IMR-90 (cell line): ENCODE measurements at regions not wholly inside any gene's neighbourhood (a gene's known extent, or its start where the extent isn't known, plus 50 kb on each side); places are given as distances from the start of the nearest gene placed in this dataset.

ENCODE experiments used
- ATAC-seq: fragments of 200-7000 bp; cut with Tn5 transposase; 2 replicates; pipeline ENCODE4 v1.9.1; 2020; ENCODE audit warnings: low read depth, mild to moderate bottlenecking, moderate library complexity
- BruUV-seq: library from RNA; stranded (reverse); fragments of 400-500 nt; replicated peaks from 2 replicates; lab custom pipeline; 2021; lab: Mats Ljungman, UMichigan
- CTCF ChIA-PET: fragments of 300-600 bp; formaldehyde crosslinking; extraction: SDS; loops from one replicate; lab custom pipeline; 2021; ENCODE audit warnings: antibody characterized with exemption; lab: Yijun Ruan, JAX
- POLR2A ChIA-PET: fragments of 300-600 bp; sonication (Branson Sonifier 250); formaldehyde crosslinking; loops from one replicate; lab custom pipeline; 2022; ENCODE audit warnings: antibody characterized with exemption; ENCODE audit not compliant: unreplicated experiment; lab: Charles Lee
- DNase-seq: peaks from one replicate; pipeline ENCODE4 v3.0.0; 2013
- H2AFZ ChIP-seq: replicated peaks from 2 replicates; pipeline ENCODE3; 2013; ENCODE audit warnings: low read length, mild to moderate bottlenecking; ENCODE audit not compliant: poor library complexity
- H2AK5ac ChIP-seq: 2 replicates; pipeline ENCODE4 v1.6.1; 2013; ENCODE audit warnings: low read depth, low read length, inconsistent platforms
- H2AK9ac ChIP-seq: replicated peaks from 2 replicates; pipeline ENCODE3; 2013; ENCODE audit warnings: mild to moderate bottlenecking, low read depth, low read length, moderate library complexity; ENCODE audit not compliant: poor library complexity
- H2BK120ac ChIP-seq: 2 replicates; pipeline ENCODE4 v1.6.1; 2013; ENCODE audit warnings: low read depth, low read length, inconsistent platforms
- H2BK15ac ChIP-seq: 3 replicates; pipeline ENCODE4 v1.6.1; 2013; ENCODE audit warnings: low read depth, low read length, inconsistent platforms
- H2BK20ac ChIP-seq: 2 replicates; pipeline ENCODE4 v1.6.1; 2013; ENCODE audit warnings: low read depth, mild to moderate bottlenecking, inconsistent platforms, low read length, moderate library complexity
- H2BK5ac ChIP-seq: 2 replicates; pipeline ENCODE4 v1.6.1; 2013; ENCODE audit warnings: mild to moderate bottlenecking, low read depth, low read length, inconsistent platforms; ENCODE audit not compliant: poor library complexity, severe bottlenecking
- H3K14ac ChIP-seq: replicated peaks from 2 replicates; pipeline ENCODE4 v1.6.1; 2013; ENCODE audit warnings: low read depth, low read length, inconsistent platforms
- H3K18ac ChIP-seq: 2 replicates; pipeline ENCODE4 v1.6.1; 2013; ENCODE audit warnings: low read depth, low read length, control low read depth
- H3K23ac ChIP-seq: 2 replicates; pipeline ENCODE4 v1.6.1; 2013; ENCODE audit warnings: low read depth, low read length, inconsistent platforms
- H3K27ac ChIP-seq: 2 replicates; pipeline ENCODE4 v1.5.1; 2013; ENCODE audit warnings: mild to moderate bottlenecking, control low read depth, low read length; ENCODE audit not compliant: insufficient read depth
- H3K27me3 ChIP-seq: 2 replicates; pipeline ENCODE4 v1.6.1; 2013; ENCODE audit warnings: low read length; ENCODE audit not compliant: control insufficient read depth, insufficient read depth
- H3K36me3 ChIP-seq: 2 replicates; pipeline ENCODE4 v1.6.1; 2013; ENCODE audit warnings: low read length, mixed read lengths; ENCODE audit not compliant: control insufficient read depth, insufficient read depth
- H3K4ac ChIP-seq: 2 replicates; pipeline ENCODE4 v1.6.1; 2013; ENCODE audit warnings: low read depth, low read length, inconsistent platforms
- H3K4me1 ChIP-seq: 2 replicates; pipeline ENCODE4 v1.6.1; 2013; ENCODE audit warnings: low read length, mixed read lengths; ENCODE audit not compliant: control insufficient read depth, insufficient read depth
- H3K4me2 ChIP-seq: 2 replicates; pipeline ENCODE4 v1.6.1; 2013; ENCODE audit warnings: low read depth, mild to moderate bottlenecking, control low read depth, low read length, moderate library complexity
- H3K4me3 ChIP-seq: 2 replicates; pipeline ENCODE4 v1.5.1; 2013; ENCODE audit warnings: low read depth, mild to moderate bottlenecking, control low read depth, low read length, moderate library complexity; ENCODE audit not compliant: insufficient read depth
- H3K56ac ChIP-seq: 2 replicates; pipeline ENCODE4 v1.6.1; 2013; ENCODE audit warnings: low read length, inconsistent platforms; ENCODE audit not compliant: insufficient read depth; ENCODE audit errors: extremely low read depth
- H3K79me1 ChIP-seq, 2 experiments: 2 replicates each; pipeline ENCODE4 v1.6.1; 2013; ENCODE audit warnings: low read length in 2 of 2, inconsistent platforms in 1 of 2, low read depth in 1 of 2
- H3K9ac ChIP-seq: 2 replicates; pipeline ENCODE4 v1.6.1; 2013; ENCODE audit warnings: low read depth, low read length, control low read depth
- H3K9me1 ChIP-seq: 2 replicates; pipeline ENCODE4 v1.6.1; 2013; ENCODE audit warnings: low read length, inconsistent platforms; ENCODE audit not compliant: insufficient read depth
- H3K9me3 ChIP-seq: 2 replicates; pipeline ENCODE4 v1.6.1; 2013; ENCODE audit warnings: low read length; ENCODE audit not compliant: control insufficient read depth, insufficient read depth
- H4K20me1 ChIP-seq: 2 replicates; pipeline ENCODE4 v1.6.1; 2013; ENCODE audit warnings: low read length, inconsistent platforms; ENCODE audit not compliant: insufficient read depth
- H4K5ac ChIP-seq: 2 replicates; pipeline ENCODE4 v1.6.1; 2013; ENCODE audit warnings: mild to moderate bottlenecking, low read depth, low read length, control low read depth
- H4K8ac ChIP-seq, 2 experiments: 2 replicates each; pipeline ENCODE4 v1.6.1; 2013; ENCODE audit warnings: low read depth in 2 of 2, low read length in 2 of 2, control low read depth in 1 of 2, inconsistent platforms in 1 of 2
- H4K91ac ChIP-seq: 2 replicates; pipeline ENCODE4 v1.6.1; 2013; ENCODE audit warnings: low read depth, low read length, inconsistent platforms; ENCODE audit not compliant: insufficient read depth
- CEBPB ChIP-seq: IDR thresholded peaks from 2 replicates; pipeline ENCODE4 v1.6.1; 2012; ENCODE audit warnings: low read depth, low read length, improper control_type of control experiment
- CHD1 ChIP-seq: IDR thresholded peaks from 2 replicates; pipeline ENCODE4 v1.6.1; 2012; ENCODE audit warnings: low read depth, low read length, improper control_type of control experiment
- FOS ChIP-seq: fragments of 150-350 bp; IDR thresholded peaks from 2 replicates; pipeline ENCODE4 v1.6.1; 2016; ENCODE audit warnings: low read depth, low read length
- MAZ ChIP-seq: IDR thresholded peaks from 2 replicates; pipeline ENCODE4 v1.6.1; 2012; ENCODE audit warnings: low read depth, mild to moderate bottlenecking, low read length, improper control_type of control experiment, moderate library complexity, borderline replicate concordance
- MXI1 ChIP-seq: IDR thresholded peaks from 2 replicates; pipeline ENCODE4 v1.6.1; 2012; ENCODE audit warnings: low read depth, mild to moderate bottlenecking, low read length, moderate library complexity, borderline replicate concordance
- NFE2L2 ChIP-seq: fragments of 150-350 bp; IDR thresholded peaks from 2 replicates; pipeline ENCODE4 v1.6.1; 2016; ENCODE audit warnings: low read depth, mild to moderate bottlenecking, low read length
- POLR2A ChIP-seq: IDR thresholded peaks from 2 replicates; pipeline ENCODE4 v1.6.1; 2012; ENCODE audit warnings: mild to moderate bottlenecking, low read depth, low read length
- RAD21 ChIP-seq: IDR thresholded peaks from 2 replicates; pipeline ENCODE4 v1.6.1; 2012; ENCODE audit warnings: low read length, improper control_type of control experiment
- RCOR1 ChIP-seq: IDR thresholded peaks from 2 replicates; pipeline ENCODE4 v1.6.1; 2012; ENCODE audit warnings: mild to moderate bottlenecking, low read length, improper control_type of control experiment; ENCODE audit not compliant: insufficient replicate concordance
- RFX5 ChIP-seq: IDR thresholded peaks from 2 replicates; pipeline ENCODE4 v1.8.0; 2012; ENCODE audit warnings: low read depth, mild to moderate bottlenecking, low read length, moderate library complexity
- SMC3 ChIP-seq: fragments of 150-350 bp; IDR thresholded peaks from 2 replicates; pipeline ENCODE4 v1.6.1; 2016; ENCODE audit warnings: low read depth, mild to moderate bottlenecking, antibody characterized with exemption, low read length, moderate library complexity
- WGBS, 2 experiments: methylation state at CpG; one replicate each; pipeline versions ENCODE4 v1.1.5 to v1.1.7; 2013; ENCODE audit warnings: missing lambda C conversion rate in 2 of 2; ENCODE audit not compliant: insufficient read length in 1 of 2; ENCODE audit errors: extremely low coverage in 2 of 2; 5-methylcytosine and 5-hydroxymethylcytosine counted together
- dilution Hi-C: fragments of 300-500 bp; cut with HindIII; formaldehyde crosslinking; loops from one replicate; pipeline ENCODE4 v1.14.3; 2018; ENCODE audit warnings: low sequenced_read_pairs; ENCODE audit not compliant: unreplicated experiment
- in situ Hi-C: fragments of 300-500 bp; cut with MboI; formaldehyde crosslinking; loops from 3 replicates; pipeline ENCODE4 v1.14.3; 2019; ENCODE audit warnings: low sequenced_read_pairs, inconsistent platforms, mixed read lengths
- intact Hi-C: fragments of 100-400 bp; cut with micrococcal nuclease; formaldehyde crosslinking; loops from 2 replicates; pipeline ENCODE4 v1.10.0; 2022
- TF ChIP-seq, protein P1 (sequence below): conservative IDR thresholded peaks from 2 replicates; pipeline ENCODE4 v1.5.1; 2012; ENCODE audit warnings: mild to moderate bottlenecking, low read depth, low read length, improper control_type of control experiment
- TF ChIP-seq, protein P2 (sequence below): fragments of 150-350 bp; IDR thresholded peaks from 2 replicates; pipeline ENCODE4 v1.6.1; 2016; ENCODE audit warnings: low read depth, mild to moderate bottlenecking, low read length, moderate library complexity, borderline replicate concordance
- TF ChIP-seq, protein P3 (sequence below): fragments of 150-350 bp; IDR thresholded peaks from 2 replicates; pipeline ENCODE4 v1.6.1; 2017; ENCODE audit warnings: mild to moderate bottlenecking, antibody characterized with exemption, low read length, low read depth

DNA sequence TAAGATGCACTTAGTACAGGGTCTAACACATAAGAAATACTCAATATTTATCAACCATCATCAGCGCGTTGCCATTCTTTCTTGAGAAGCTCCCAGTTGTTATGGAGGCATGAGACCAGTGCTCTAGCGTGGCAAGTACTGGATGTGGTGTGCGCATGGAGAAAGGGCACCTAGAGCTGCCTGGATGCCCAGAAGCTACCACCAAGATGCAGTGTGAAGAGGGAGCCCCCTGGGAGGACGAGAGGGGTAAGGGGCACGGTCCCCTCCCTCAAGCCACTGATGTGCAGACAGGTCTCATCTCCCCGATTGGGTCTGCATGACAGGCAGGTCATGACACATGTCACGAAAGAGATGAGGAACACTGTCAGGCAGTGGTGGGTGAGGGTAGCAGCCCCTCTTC, 127.7 kb upstream of the CXCL14 start:
- ChIA-PET POLR2A (no interaction called here), CTCF (interaction anchor here (0.6 kb wide), 1 partner anchor 982 kb away, joined by 3 read pairs; no protein-coding TSS in a partner anchor)
- Histone ChIP-seq H3K4me1 (no peaks in the 10 kb centered on the region), H2BK15ac (no peak overlapping the region), H3K79me1 (no peaks in the 10 kb centered on the region), H2AK5ac (no peak overlapping the region), H3K56ac (no peak overlapping the region), H3K18ac (no peak overlapping the region), H3K36me3 (no peaks in the 10 kb centered on the region), H3K4me3 (no peak overlapping the region), H4K20me1 (no peaks in the 10 kb centered on the region), H3K23ac (no peak overlapping the region), H2BK20ac (no peak overlapping the region), H2AFZ (no peak overlapping the region), H3K9me3 (no peaks in the 10 kb centered on the region), H4K8ac (no peak overlapping the region), H2BK5ac (no peak overlapping the region), H4K5ac (no peak overlapping the region), H2AK9ac (no peak overlapping the region), H3K9ac (no peak overlapping the region), H3K27me3 (no peaks in the 10 kb centered on the region), H4K91ac (no peak overlapping the region), H3K27ac (no peak overlapping the region), H3K14ac (no peak overlapping the region), H3K9me1 (no peaks in the 10 kb centered on the region), H3K4ac (no peak overlapping the region), H3K4me2 (no peak overlapping the region), H2BK120ac (no peak overlapping the region)
- ATAC-seq (no peak), DNase-seq (no peak)
- BruUV-seq: no TSS peak
- TF ChIP-seq FOS (no peak), CEBPB (no peak), POLR2A (no peak), SMC3 (no peak), MXI1 (no peak), RCOR1 (no peak), NFE2L2 (no peak), RFX5 (no peak), CHD1 (no peak), RAD21 (no peak), MAZ (no peak)
- TF ChIP-seq, protein P1, sequence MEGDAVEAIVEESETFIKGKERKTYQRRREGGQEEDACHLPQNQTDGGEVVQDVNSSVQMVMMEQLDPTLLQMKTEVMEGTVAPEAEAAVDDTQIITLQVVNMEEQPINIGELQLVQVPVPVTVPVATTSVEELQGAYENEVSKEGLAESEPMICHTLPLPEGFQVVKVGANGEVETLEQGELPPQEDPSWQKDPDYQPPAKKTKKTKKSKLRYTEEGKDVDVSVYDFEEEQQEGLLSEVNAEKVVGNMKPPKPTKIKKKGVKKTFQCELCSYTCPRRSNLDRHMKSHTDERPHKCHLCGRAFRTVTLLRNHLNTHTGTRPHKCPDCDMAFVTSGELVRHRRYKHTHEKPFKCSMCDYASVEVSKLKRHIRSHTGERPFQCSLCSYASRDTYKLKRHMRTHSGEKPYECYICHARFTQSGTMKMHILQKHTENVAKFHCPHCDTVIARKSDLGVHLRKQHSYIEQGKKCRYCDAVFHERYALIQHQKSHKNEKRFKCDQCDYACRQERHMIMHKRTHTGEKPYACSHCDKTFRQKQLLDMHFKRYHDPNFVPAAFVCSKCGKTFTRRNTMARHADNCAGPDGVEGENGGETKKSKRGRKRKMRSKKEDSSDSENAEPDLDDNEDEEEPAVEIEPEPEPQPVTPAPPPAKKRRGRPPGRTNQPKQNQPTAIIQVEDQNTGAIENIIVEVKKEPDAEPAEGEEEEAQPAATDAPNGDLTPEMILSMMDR: no peak
- TF ChIP-seq, protein P2, sequence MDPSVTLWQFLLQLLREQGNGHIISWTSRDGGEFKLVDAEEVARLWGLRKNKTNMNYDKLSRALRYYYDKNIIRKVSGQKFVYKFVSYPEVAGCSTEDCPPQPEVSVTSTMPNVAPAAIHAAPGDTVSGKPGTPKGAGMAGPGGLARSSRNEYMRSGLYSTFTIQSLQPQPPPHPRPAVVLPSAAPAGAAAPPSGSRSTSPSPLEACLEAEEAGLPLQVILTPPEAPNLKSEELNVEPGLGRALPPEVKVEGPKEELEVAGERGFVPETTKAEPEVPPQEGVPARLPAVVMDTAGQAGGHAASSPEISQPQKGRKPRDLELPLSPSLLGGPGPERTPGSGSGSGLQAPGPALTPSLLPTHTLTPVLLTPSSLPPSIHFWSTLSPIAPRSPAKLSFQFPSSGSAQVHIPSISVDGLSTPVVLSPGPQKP: no peak
- TF ChIP-seq, protein P3, sequence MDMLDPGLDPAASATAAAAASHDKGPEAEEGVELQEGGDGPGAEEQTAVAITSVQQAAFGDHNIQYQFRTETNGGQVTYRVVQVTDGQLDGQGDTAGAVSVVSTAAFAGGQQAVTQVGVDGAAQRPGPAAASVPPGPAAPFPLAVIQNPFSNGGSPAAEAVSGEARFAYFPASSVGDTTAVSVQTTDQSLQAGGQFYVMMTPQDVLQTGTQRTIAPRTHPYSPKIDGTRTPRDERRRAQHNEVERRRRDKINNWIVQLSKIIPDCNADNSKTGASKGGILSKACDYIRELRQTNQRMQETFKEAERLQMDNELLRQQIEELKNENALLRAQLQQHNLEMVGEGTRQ: no peak
- in situ Hi-C loops (no loop called here), intact Hi-C loops (no loop called here), dilution Hi-C loops (no loop called here)
- WGBS, 2 experiments: 100% methylated on average over 2 of the region's 8 CpGs; no CpG with 5 or more reads in 1 of the 2 experiments
